Activated T-cell treated with anti-CD3 and anti-CD28 coated beads, Interleukin-2, amount 50 U/mL, for 24 hours (primary cell): ENCODE measurements at regions not wholly inside any gene's neighbourhood (a gene's known extent, or its start where the extent isn't known, plus 50 kb on each side); places are given as distances from the start of the nearest gene placed in this dataset.

ENCODE experiments used
- DNase-seq: peaks from one replicate; pipeline ENCODE4 v3.0.0-alpha.2; 2020
- H3K27ac Mint-ChIP-seq: 2 replicates; pipeline ENCODE4 v1.8.0; 2020; ENCODE audit warnings: mild to moderate bottlenecking, mixed read lengths
- H3K27me3 Mint-ChIP-seq: 2 replicates; pipeline ENCODE4 v1.8.0; 2020; ENCODE audit warnings: mixed read lengths
- H3K36me3 Mint-ChIP-seq: 2 replicates; pipeline ENCODE4 v1.8.0; 2020; ENCODE audit warnings: low read depth, mixed read lengths
- H3K4me1 Mint-ChIP-seq: 2 replicates; pipeline ENCODE4 v1.8.0; 2020; ENCODE audit warnings: low read depth, mixed read lengths
- H3K4me3 Mint-ChIP-seq: 2 replicates; pipeline ENCODE4 v1.8.0; 2020; ENCODE audit warnings: mild to moderate bottlenecking, moderate library complexity, mixed read lengths
- H3K9me3 Mint-ChIP-seq: 2 replicates; pipeline ENCODE4 v1.8.0; 2020; ENCODE audit warnings: mixed read lengths

GRCh38 chr17:73715769-73716168, 71.5 kb upstream of the SDK2 start:
- Mint-ChIP-seq H3K36me3 (no peaks in the 10 kb centered on the region), H3K9me3 (no peaks in the 10 kb centered on the region), H3K4me1 (peaks cover 30% of the 10 kb centered on the region), H3K4me3 (no peak overlapping the region), H3K27me3 (no peaks in the 10 kb centered on the region), H3K27ac (no peak overlapping the region)
- DNase-seq, result no peak

- H3K27me3 Mint-ChIP-seq, result no peaks in the 10 kb centered on the region
- no peaks in the 10 kb centered on the region for H3K36me3 Mint-ChIP-seq
- peaks cover 3% of the 10 kb centered on the region for H3K9me3 Mint-ChIP-seq
- DNase-seq, result no peak
- no peak overlapping the region for H3K27ac Mint-ChIP-seq
- peaks cover 39% of the 10 kb centered on the region for H3K4me1 Mint-ChIP-seq
- no peak overlapping the region for H3K4me3 Mint-ChIP-seq
Observed at GRCh38 chr17:73717690-73718089, 73.4 kb upstream of the SDK2 start.

GRCh38 chr17:73718362-73718761, 74.1 kb upstream of the SDK2 start:
- no peaks in the 10 kb centered on the region for H3K36me3 Mint-ChIP-seq
- peaks cover 46% of the 10 kb centered on the region for H3K4me1 Mint-ChIP-seq
- no peaks in the 10 kb centered on the region for H3K27me3 Mint-ChIP-seq
- DNase-seq, result no peak
- no peak overlapping the region for H3K27ac Mint-ChIP-seq
- peaks cover 3% of the 10 kb centered on the region for H3K9me3 Mint-ChIP-seq
- H3K4me3 Mint-ChIP-seq, result no peak overlapping the region

GRCh38 chr17:73718912-73719311, 74.7 kb upstream of the SDK2 start:
- Mint-ChIP-seq H3K27ac (no peak overlapping the region), H3K4me1 (peaks cover 51% of the 10 kb centered on the region)

GRCh38 chr17:73719588-73720071, 75.4 kb upstream of the SDK2 start:
- Mint-ChIP-seq H3K27ac (no peak overlapping the region), H3K4me1 (peaks cover 59% of the 10 kb centered on the region), H3K9me3 (peaks cover 3% of the 10 kb centered on the region), H3K36me3 (no peaks in the 10 kb centered on the region), H3K4me3 (no peak overlapping the region), H3K27me3 (no peaks in the 10 kb centered on the region)
- no peak for DNase-seq

More at GRCh38 chr17:73718912-73719311, 74.7 kb upstream of the SDK2 start:
- no peak overlapping the region for H3K4me3 Mint-ChIP-seq
- DNase-seq, result no peak
- no peaks in the 10 kb centered on the region for H3K36me3 Mint-ChIP-seq
- no peaks in the 10 kb centered on the region for H3K27me3 Mint-ChIP-seq
- H3K9me3 Mint-ChIP-seq, result peaks cover 3% of the 10 kb centered on the region

GRCh38 chr17:73720187-73720834, 76.1 kb upstream of the SDK2 start:
- Mint-ChIP-seq H3K27ac (peak overlapping the region; percentile 67), H3K4me1 (peaks cover 63% of the 10 kb centered on the region), H3K27me3 (no peaks in the 10 kb centered on the region), H3K9me3 (peaks cover 3% of the 10 kb centered on the region), H3K4me3 (no peak overlapping the region), H3K36me3 (no peaks in the 10 kb centered on the region)
- DNase-seq, result peak; percentile 64

GRCh38 chr17:73722165-73722564, 77.9 kb upstream of the SDK2 start:
- DNase-seq, result peak; percentile 40
- peak overlapping the region; percentile 88 for H3K27ac Mint-ChIP-seq

GRCh38 chr17:73723317-73723716, 79.1 kb upstream of the SDK2 start:
- H3K4me3 Mint-ChIP-seq, result no peak overlapping the region
- no peaks in the 10 kb centered on the region for H3K27me3 Mint-ChIP-seq
- H3K9me3 Mint-ChIP-seq, result peaks cover 3% of the 10 kb centered on the region
- H3K4me1 Mint-ChIP-seq, result peaks cover 56% of the 10 kb centered on the region
- no peak overlapping the region for H3K27ac Mint-ChIP-seq
- no peaks in the 10 kb centered on the region for H3K36me3 Mint-ChIP-seq
- DNase-seq, result no peak

More at GRCh38 chr17:73722165-73722564, 77.9 kb upstream of the SDK2 start:
- Mint-ChIP-seq H3K9me3 (peaks cover 3% of the 10 kb centered on the region), H3K27me3 (no peaks in the 10 kb centered on the region), H3K36me3 (no peaks in the 10 kb centered on the region), H3K4me1 (peaks cover 60% of the 10 kb centered on the region), H3K4me3 (peak overlapping the region; percentile 13)

GRCh38 chr17:73724341-73724740, 80.1 kb upstream of the SDK2 start:
- Mint-ChIP-seq H3K27me3 (no peaks in the 10 kb centered on the region), H3K9me3 (peaks cover 3% of the 10 kb centered on the region), H3K4me1 (peaks cover 51% of the 10 kb centered on the region), H3K4me3 (no peak overlapping the region), H3K27ac (no peak overlapping the region), H3K36me3 (no peaks in the 10 kb centered on the region)
- DNase-seq, result no peak

GRCh38 chr17:73724990-73725389, 80.7 kb upstream of the SDK2 start:
- H3K27me3 Mint-ChIP-seq, result no peaks in the 10 kb centered on the region
- peaks cover 3% of the 10 kb centered on the region for H3K9me3 Mint-ChIP-seq
- H3K36me3 Mint-ChIP-seq, result no peaks in the 10 kb centered on the region
- no peak overlapping the region for H3K4me3 Mint-ChIP-seq
- H3K27ac Mint-ChIP-seq, result no peak overlapping the region
- peaks cover 47% of the 10 kb centered on the region for H3K4me1 Mint-ChIP-seq
- DNase-seq, result no peak

- Mint-ChIP-seq H3K4me3 (no peak overlapping the region), H3K9me3 (peaks cover 10% of the 10 kb centered on the region), H3K27me3 (no peaks in the 10 kb centered on the region), H3K27ac (no peak overlapping the region), H3K4me1 (peaks cover 38% of the 10 kb centered on the region), H3K36me3 (no peaks in the 10 kb centered on the region)
- no peak for DNase-seq
Observed at GRCh38 chr17:73725794-73726515, 81.7 kb upstream of the SDK2 start.

GRCh38 chr17:73727941-73728340, 83.7 kb upstream of the SDK2 start:
- H3K27ac Mint-ChIP-seq, result no peak overlapping the region
- peaks cover 23% of the 10 kb centered on the region for H3K4me1 Mint-ChIP-seq
- H3K4me3 Mint-ChIP-seq, result no peak overlapping the region
- H3K9me3 Mint-ChIP-seq, result peaks cover 18% of the 10 kb centered on the region
- no peak for DNase-seq
- H3K27me3 Mint-ChIP-seq, result no peaks in the 10 kb centered on the region
- no peaks in the 10 kb centered on the region for H3K36me3 Mint-ChIP-seq

- DNase-seq, result no peak
- Mint-ChIP-seq H3K4me1 (peaks cover 11% of the 10 kb centered on the region), H3K27me3 (no peaks in the 10 kb centered on the region), H3K36me3 (no peaks in the 10 kb centered on the region), H3K4me3 (no peak overlapping the region), H3K27ac (no peak overlapping the region), H3K9me3 (peaks cover 18% of the 10 kb centered on the region)
Observed at GRCh38 chr17:73729101-73729500, 84.9 kb upstream of the SDK2 start.

- H3K27me3 Mint-ChIP-seq, result no peaks in the 10 kb centered on the region
- H3K27ac Mint-ChIP-seq, result no peak overlapping the region
- peaks cover 2% of the 10 kb centered on the region for H3K4me1 Mint-ChIP-seq
- H3K36me3 Mint-ChIP-seq, result no peaks in the 10 kb centered on the region
- no peak for DNase-seq
- no peak overlapping the region for H3K4me3 Mint-ChIP-seq
- peaks cover 18% of the 10 kb centered on the region for H3K9me3 Mint-ChIP-seq
Observed at GRCh38 chr17:73731733-73732132, 87.5 kb upstream of the SDK2 start.

- no peaks in the 10 kb centered on the region for H3K27me3 Mint-ChIP-seq
- no peak overlapping the region for H3K4me3 Mint-ChIP-seq
- H3K27ac Mint-ChIP-seq, result no peak overlapping the region
- no peak for DNase-seq
- peaks cover 2% of the 10 kb centered on the region for H3K4me1 Mint-ChIP-seq
- H3K36me3 Mint-ChIP-seq, result no peaks in the 10 kb centered on the region
- H3K9me3 Mint-ChIP-seq, result peaks cover 18% of the 10 kb centered on the region
Observed at GRCh38 chr17:73733517-73733916, 89.3 kb upstream of the SDK2 start.
